Stimulated activated CD8-positive, alpha-beta memory T cell treated with anti-CD3 and anti-CD28 coated beads, Interleukin-4, amount 100 ng/mL, for 24 hours (primary cell): ENCODE measurements at regions not wholly inside any gene's neighbourhood (a gene's known extent, or its start where the extent isn't known, plus 50 kb on each side); places are given as distances from the start of the nearest gene placed in this dataset.
"Not testable (repeated sequence)": the region's sequence is repeated elsewhere in the genome, so short reads cannot be mapped to it uniquely, and the experiment has no call there.

ENCODE experiments used
- DNase-seq: peaks from one replicate; pipeline ENCODE4 v3.0.0-alpha.2; 2020; ENCODE audit warnings: low read depth

DNA sequence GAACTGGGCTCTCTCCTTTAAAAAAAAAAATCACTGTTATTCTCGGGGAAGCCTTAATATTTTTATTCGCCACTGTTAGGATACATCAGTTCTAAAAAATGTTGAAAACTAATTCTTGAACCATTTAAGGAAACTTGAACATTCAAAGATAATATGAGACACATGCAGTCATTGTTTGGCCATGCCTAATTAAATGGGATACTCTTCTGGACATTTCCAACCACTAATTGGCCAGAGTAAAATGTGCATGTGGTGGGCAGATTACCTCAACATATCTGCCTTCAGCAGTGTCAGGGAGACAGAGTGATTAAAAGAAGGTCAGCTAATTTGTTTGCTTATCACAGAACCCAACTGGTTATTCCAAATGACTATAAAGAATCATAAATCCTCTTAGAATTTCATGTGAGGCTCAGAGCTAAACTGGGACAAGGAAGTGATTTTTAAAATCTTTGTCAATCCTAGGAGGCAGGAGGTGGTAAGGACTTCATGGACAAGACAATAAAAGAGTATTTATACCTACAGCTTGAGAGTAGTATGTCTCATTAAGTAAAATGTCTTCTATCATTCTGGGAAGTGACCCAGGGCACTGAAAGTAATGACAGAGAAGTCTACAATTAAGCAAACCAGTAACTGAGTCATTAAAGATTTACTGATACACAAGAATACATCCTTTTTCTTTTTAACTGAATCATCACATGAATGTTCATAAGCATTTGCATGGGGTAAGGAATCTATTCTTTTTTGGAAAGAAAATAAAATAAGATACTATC is 242.9 kb upstream of the TRPM3 start:
- no peak for DNase-seq

DNA sequence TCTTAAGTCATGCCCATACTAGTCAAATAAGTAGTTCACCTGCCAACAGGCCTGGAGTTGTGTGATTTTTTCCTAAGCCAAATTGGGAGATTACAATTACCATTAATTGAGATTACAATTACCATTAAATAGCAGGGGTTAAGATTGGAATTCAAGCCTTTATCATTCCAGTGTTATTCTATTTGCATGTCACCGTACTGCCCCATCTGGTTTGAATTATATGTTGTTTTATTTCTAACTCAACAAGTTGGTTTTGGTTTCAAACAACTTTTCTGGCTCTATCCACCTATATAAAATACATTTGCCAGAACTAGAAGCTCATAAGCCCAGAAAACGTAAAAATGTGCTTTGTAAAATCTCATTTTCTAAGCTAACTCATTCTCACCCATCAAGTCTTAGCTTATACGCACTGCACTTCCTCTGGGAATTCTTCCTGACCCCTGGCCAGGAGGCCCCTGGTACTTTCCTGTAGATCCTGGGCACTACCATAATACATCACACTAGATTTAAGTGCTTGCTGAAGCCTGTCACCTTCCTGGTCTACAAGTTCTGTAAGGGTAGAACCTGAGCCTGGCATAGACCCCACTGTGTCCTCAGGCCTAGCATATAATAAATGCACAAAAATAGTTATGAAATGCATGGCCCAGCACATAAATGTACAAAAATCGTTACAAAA is 242.0 kb upstream of the TRPM3 start:
- no peak for DNase-seq

- DNase-seq, result no peak
Observed at GRCh38 chr9:71361357-71361756, 239.9 kb upstream of the TRPM3 start.

DNA sequence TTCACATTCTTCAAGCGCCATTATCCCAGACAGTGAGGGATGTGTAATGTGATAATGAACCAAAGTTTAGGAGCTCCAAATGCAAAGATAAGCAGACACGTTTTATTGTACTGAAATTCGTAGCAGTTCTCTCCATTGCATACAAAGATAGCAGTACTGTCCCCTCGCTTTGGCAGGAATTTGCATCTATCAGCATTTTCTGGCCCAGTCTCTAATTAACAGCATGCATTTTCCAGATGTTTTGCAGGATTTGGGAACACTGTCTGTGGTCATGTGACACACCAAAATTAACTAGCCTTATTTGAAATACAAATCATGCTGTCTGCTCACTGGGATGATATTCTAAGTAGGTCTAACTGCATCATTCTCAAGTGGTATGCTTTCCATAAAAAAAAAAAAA is 235.9 kb upstream of the TRPM3 start:
- DNase-seq, result no peak

DNA sequence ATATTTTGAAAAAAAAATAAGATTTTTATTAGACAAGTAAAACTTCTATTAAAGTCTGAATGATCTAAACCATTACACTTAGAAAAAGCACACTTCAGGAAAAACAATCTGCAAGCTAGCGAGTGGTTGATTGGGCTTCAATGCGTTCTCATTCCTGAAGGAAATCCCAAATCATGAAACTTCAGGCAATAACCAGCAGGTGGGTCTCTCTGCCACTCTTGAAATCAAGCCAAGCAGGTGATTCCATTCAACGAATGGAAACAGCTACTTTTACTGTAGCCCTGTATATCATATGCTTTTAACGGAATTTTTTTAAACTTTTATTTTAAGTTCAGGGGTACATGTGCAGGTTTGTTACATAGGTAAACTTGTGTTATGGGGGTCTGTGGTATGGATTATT is 234.5 kb upstream of the TRPM3 start:
- no peak for DNase-seq

DNA sequence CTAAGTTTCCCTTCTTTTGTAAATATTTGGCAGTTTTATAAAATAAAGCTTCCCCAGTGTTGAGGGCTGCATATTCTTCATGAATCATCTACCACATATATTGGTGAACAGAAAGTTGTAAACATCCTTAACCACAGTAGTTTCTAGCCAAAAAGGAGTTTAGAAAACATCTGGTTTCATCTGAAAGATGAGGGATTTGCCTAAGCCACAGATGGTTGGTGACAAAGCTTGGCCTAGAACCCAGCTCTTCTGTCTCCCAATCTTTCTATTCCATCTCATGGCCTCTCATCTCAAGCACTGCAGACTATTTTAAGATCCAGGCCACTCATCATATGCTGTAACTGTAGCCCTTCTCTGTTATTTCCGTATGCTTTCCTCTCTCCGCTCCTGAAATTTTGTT is 232.3 kb upstream of the TRPM3 start:
- no peak for DNase-seq

- no peak for DNase-seq
Observed at GRCh38 chr9:71352837-71353236, 231.4 kb upstream of the TRPM3 start.

- no peak for DNase-seq
Observed at GRCh38 chr9:71349218-71349617, 227.8 kb upstream of the TRPM3 start.

GRCh38 chr9:71333321-71333720 is 211.9 kb upstream of the TRPM3 start:
- no peak for DNase-seq

DNA sequence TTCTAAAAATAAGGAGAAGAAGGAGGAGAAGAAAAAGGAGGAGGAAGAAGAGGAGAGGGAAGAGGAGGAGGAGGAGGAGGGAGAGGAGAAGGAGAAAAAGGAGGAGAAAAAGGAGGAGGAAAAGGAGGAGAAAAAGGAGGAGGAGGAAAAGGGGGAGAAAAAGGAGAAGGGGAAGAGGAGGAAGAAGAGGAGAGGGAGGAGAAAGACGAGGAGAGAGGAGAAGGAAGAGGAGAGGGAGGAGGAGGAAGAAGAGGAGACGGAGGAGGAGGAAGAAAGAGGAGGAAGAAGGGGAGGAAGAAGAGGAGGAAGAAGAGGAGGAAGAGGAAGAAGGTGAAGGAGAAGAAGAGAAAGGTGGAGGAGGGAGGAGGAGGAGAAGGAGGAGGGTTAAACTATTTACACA is 210.2 kb upstream of the TRPM3 start:
- no peak for DNase-seq

DNA sequence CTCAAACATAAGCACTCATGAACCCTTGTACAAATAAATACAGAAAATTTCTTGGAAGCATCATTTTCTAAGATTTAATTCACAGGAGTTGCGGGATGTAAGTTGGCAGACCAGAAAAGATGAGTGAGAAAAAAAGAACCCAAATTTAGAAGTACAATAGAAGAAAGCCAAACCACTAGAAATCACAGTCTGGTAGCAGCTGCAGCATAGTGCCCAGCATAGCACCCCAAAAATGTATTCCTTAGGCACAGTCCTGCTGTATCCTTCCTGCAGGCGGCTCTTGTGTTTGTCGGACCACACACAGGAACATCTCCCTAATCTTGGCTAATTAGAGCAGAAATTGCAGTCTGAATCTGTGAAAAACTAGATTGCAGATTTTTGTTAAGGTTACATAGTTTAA is 208.5 kb upstream of the TRPM3 start:
- DNase-seq, result no peak

GRCh38 chr9:71326360-71326759 is 204.9 kb upstream of the TRPM3 start:
- no peak for DNase-seq

- no peak for DNase-seq
Observed at GRCh38 chr9:71323357-71323756, 201.9 kb upstream of the TRPM3 start.

DNA sequence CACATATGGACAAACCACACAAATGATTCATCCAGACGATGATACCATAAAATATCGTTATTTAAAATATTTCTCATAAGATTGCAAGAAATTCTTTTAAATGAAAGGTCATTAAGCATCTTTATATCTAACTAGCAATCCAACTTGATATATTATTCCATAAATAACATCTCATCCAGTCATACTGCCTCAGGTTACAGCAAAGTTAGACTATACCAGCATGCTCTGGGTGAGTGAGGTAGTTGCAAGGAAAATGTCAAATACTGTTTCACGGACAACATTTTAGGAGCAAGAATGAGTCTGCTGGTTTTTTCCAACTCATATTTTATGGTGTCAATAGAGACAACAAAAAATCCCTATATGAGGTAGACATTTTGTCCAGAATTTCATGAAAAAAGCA is 200.9 kb upstream of the TRPM3 start:
- DNase-seq, result no peak

GRCh38 chr9:71308454-71308853 is 187.0 kb upstream of the TRPM3 start:
- no peak for DNase-seq

DNA sequence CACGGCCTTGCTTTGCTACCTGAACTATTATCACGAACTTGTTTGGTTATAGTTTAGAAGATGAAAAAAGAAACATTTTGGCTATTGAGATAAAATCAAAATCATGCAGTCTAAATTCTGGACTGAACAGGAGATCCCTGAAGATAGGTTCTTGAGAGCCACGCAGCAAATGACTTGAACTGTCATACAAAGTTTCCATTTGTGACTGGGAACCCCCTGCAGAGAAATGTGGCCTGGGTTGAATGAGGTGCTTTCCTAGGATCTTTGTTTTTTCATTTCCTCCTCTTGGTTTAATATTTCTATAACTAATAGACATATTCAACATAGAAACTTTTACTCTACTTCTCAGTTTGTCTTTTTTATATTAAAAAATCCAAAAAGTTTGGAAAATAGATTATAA is 184.7 kb upstream of the TRPM3 start:
- DNase-seq, result no peak

DNA sequence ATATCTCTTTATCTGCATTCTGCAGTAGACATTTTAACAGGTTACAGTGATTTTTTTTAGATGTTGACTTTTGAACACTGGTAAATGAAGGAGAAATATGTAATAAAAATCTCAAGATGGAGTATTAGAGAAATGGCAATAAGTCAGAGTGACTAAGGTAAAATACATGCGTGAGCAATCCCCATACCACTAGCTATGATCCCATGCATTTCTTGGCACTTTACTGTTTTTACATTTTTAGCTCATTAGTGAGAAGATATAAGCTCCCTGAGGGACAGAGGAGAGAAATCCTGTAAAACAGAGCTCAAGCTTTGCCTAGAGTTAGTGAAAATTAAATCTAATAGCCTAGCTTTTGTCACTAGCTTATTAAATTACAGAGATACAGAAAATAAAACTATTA is 181.9 kb upstream of the TRPM3 start:
- DNase-seq, result no peak

GRCh38 chr9:71302776-71303175 is 181.4 kb upstream of the TRPM3 start:
- DNase-seq, result no peak

DNA sequence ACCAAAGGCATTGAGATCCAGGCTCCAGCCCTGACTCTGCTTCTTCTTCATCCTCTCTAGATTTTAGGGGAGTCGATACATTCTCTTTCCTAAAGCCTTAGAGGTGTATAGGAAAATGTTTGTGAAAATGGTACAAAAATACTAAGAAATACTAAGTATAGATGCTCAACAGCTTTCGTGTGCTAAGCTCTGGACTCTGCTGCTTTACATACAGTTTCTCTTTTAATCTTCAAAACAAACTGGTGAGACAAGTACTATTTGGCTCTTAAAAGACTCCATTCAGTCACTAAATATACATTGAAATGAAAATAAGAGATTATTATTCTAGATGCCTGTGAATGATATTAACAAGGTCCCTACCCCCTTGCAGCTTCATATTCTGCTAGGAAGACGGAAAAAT is 174.5 kb upstream of the TRPM3 start:
- no peak for DNase-seq

GRCh38 chr9:71286146-71286545 is 164.7 kb upstream of the TRPM3 start:
- no peak for DNase-seq

DNA sequence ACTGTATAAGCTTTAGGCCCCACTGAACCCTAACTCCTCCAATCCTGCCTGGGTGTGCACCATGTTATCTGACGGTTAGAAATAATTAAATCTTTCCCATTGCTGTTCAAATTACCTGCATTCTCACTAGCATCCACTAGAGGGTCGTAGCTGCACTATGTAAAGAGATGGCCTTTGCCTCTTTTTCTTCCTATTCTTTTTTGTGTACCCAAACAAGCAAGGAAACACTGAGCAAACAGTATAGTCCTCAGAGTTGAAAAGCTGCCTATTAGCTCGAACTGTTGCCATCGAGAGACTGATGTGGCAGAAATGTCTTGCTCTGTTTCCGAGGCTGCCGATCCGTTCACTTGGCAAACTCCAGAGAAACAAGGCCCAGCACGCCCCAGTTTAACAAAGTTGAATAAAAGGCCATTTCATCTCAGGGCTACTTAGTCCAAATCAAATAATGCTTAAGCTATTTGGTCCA is 163.8 kb upstream of the TRPM3 start:
- no peak for DNase-seq

DNA sequence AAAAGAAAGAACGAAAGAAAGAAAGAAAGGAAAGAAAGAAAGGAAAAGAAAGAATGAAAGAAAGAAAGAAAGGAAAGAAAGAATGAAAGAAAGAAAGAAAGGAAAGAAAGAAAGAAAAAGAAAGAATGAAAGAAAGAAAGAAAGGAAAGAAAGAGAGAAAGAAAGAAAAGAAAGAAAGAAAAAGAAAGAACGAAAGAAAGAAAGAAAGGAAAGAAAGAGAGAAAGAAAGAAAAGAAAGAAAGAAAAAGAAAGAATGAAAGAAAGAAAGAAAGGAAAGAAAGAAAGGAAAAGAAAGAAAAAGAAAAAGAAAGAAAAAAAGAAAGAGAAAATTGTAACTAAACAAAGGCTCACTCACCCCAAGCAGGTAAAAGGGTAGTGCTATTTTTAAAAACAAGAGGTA is 160.7 kb upstream of the TRPM3 start:
- DNase-seq, result not testable (repeated sequence)

- DNase-seq, result no peak
Observed at GRCh38 chr9:71279151-71279739, 157.8 kb upstream of the TRPM3 start.
